HEK293 (cell line): ENCODE measurements at regions not wholly inside any gene's neighbourhood (a gene's known extent, or its start where the extent isn't known, plus 50 kb on each side); places are given as distances from the start of the nearest gene placed in this dataset.

Experiments
- CTCF ChIA-PET: fragments of 350-600 bp; formaldehyde crosslinking; extraction: SDS; loops from one replicate; lab custom pipeline; 2021; ENCODE audit warnings: antibody characterized with exemption; lab: Yijun Ruan, JAX
- POLR2A ChIA-PET: fragments of 300-600 bp; formaldehyde crosslinking; extraction: SDS; loops from one replicate; lab custom pipeline; 2020; ENCODE audit warnings: antibody characterized with exemption, inconsistent platforms; lab: Yijun Ruan, JAX
- H3K27ac ChIP-seq: fragments of 200-500 bp; sonication (Bioruptor generic); 2 replicates; pipeline ENCODE4 v1.5.1; 2014; ENCODE audit warnings: low read depth, low read length, control low read depth, inconsistent platforms; ENCODE audit errors: extremely low read depth
- H3K36me3 ChIP-seq, 2 experiments: fragments of 200-500 bp in 1 of 2; sonication (Bioruptor generic) in 1 of 2; 1 replicate in 1 of 2; 2 replicates in 1 of 2; pipeline ENCODE4 v1.5.1; 2014 to 2017; ENCODE audit warnings: inconsistent platforms in 2 of 2, low read length in 2 of 2; ENCODE audit not compliant: control insufficient read depth in 2 of 2, insufficient read depth in 1 of 2
- H3K4me1 ChIP-seq: fragments of 200-500 bp; sonication (Bioruptor generic); 2 replicates; pipeline ENCODE4 v1.5.1; 2014; ENCODE audit warnings: mild to moderate bottlenecking, low read length, inconsistent platforms; ENCODE audit not compliant: control insufficient read depth, insufficient read depth
- H3K4me3 ChIP-seq: 2 replicates; pipeline ENCODE4 v1.5.1; 2011; ENCODE audit warnings: low read depth, mild to moderate bottlenecking, control low read depth, low read length, moderate library complexity
- H3K9me3 ChIP-seq: fragments of 200-500 bp; sonication (Bioruptor generic); 2 replicates; pipeline ENCODE4 v1.5.1; 2014; ENCODE audit warnings: low read depth, low read length, inconsistent platforms; ENCODE audit not compliant: control insufficient read depth, insufficient read depth
- AEBP2 ChIP-seq: fragments of 450-650 bp; formaldehyde crosslinking; IDR thresholded peaks from 2 replicates; pipeline ENCODE4 v1.5.1; 2016; ENCODE audit warnings: missing biosample characterization, missing genetic modification characterization, borderline replicate concordance
- GFI1B ChIP-seq: fragments of 450-650 bp; formaldehyde crosslinking; IDR thresholded peaks from 2 replicates; pipeline ENCODE4 v1.5.1; 2016; ENCODE audit warnings: missing biosample characterization, missing genetic modification characterization
- PBX3 ChIP-seq: sonication (generic); formaldehyde crosslinking; IDR thresholded peaks from 2 replicates; pipeline ENCODE4 v1.8.1; 2022; ENCODE audit warnings: mild to moderate bottlenecking, moderate library complexity, missing genetic modification reagents
- SALL2 ChIP-seq: fragments of 450-650 bp; formaldehyde crosslinking; IDR thresholded peaks from 2 replicates; pipeline ENCODE4 v1.5.0; 2017; ENCODE audit warnings: missing biosample characterization, mild to moderate bottlenecking, missing genetic modification characterization, borderline replicate concordance
- ZFP41 ChIP-seq: fragments of 450-650 bp; formaldehyde crosslinking; IDR thresholded peaks from 2 replicates; pipeline ENCODE4 v1.5.1; 2016; ENCODE audit warnings: missing biosample characterization, missing genetic modification characterization, borderline replicate concordance
- ZNF114 ChIP-seq: fragments of 450-650 bp; formaldehyde crosslinking; IDR thresholded peaks from 2 replicates; pipeline ENCODE4 v1.5.0; 2017; ENCODE audit warnings: missing biosample characterization, missing genetic modification characterization
- ZNF148 ChIP-seq: fragments of 450-650 bp; formaldehyde crosslinking; IDR thresholded peaks from 2 replicates; pipeline ENCODE4 v1.5.0; 2017; ENCODE audit warnings: missing biosample characterization, missing genetic modification characterization, borderline replicate concordance
- ZNF175 ChIP-seq: fragments of 450-650 bp; formaldehyde crosslinking; IDR thresholded peaks from 2 replicates; pipeline ENCODE4 v1.5.1; 2016; ENCODE audit warnings: missing biosample characterization, missing genetic modification characterization
- ZNF184 ChIP-seq: fragments of 450-650 bp; IDR thresholded peaks from 2 replicates; pipeline ENCODE4 v1.5.1; 2018; ENCODE audit warnings: missing biosample characterization, mild to moderate bottlenecking, missing genetic modification characterization
- ZNF214 ChIP-seq: fragments of 450-650 bp; formaldehyde crosslinking; IDR thresholded peaks from 2 replicates; pipeline ENCODE4 v1.5.1; 2017; ENCODE audit warnings: missing biosample characterization, mild to moderate bottlenecking, missing genetic modification characterization, borderline replicate concordance
- ZNF221 ChIP-seq: fragments of 450-650 bp; formaldehyde crosslinking; IDR thresholded peaks from 2 replicates; pipeline ENCODE4 v1.5.1; 2017; ENCODE audit warnings: missing biosample characterization, missing genetic modification characterization, borderline replicate concordance
- ZNF266 ChIP-seq: fragments of 450-650 bp; formaldehyde crosslinking; IDR thresholded peaks from 2 replicates; pipeline ENCODE4 v1.5.1; 2016; ENCODE audit warnings: missing biosample characterization, missing genetic modification characterization, low read depth
- ZNF335 ChIP-seq: fragments of 450-650 bp; formaldehyde crosslinking; conservative IDR thresholded peaks from 2 replicates; pipeline ENCODE4 v1.5.1; 2016; ENCODE audit warnings: missing biosample characterization, missing genetic modification characterization
- ZNF341 ChIP-seq: fragments of 450-650 bp; formaldehyde crosslinking; IDR thresholded peaks from 2 replicates; pipeline ENCODE4; 2016; ENCODE audit warnings: low read depth, missing biosample characterization, missing genetic modification characterization
- ZNF362 ChIP-seq: fragments of 450-650 bp; formaldehyde crosslinking; IDR thresholded peaks from 2 replicates; pipeline ENCODE4 v1.5.1; 2016; ENCODE audit warnings: missing biosample characterization, missing genetic modification characterization
- ZNF837 ChIP-seq: fragments of 450-650 bp; formaldehyde crosslinking; IDR thresholded peaks from 2 replicates; pipeline ENCODE4 v1.5.1; 2016; ENCODE audit warnings: missing biosample characterization, missing genetic modification characterization
- TF ChIP-seq, protein P1 (sequence below): fragments of 450-650 bp; formaldehyde crosslinking; IDR thresholded peaks from 2 replicates; pipeline ENCODE4 v1.5.1; 2016; ENCODE audit warnings: missing biosample characterization, missing genetic modification characterization
- TF ChIP-seq, protein P2 (sequence below): IDR thresholded peaks from 2 replicates; pipeline ENCODE4 v1.6.1; 2011; ENCODE audit warnings: mild to moderate bottlenecking, low read depth, low read length, borderline replicate concordance

DNA sequence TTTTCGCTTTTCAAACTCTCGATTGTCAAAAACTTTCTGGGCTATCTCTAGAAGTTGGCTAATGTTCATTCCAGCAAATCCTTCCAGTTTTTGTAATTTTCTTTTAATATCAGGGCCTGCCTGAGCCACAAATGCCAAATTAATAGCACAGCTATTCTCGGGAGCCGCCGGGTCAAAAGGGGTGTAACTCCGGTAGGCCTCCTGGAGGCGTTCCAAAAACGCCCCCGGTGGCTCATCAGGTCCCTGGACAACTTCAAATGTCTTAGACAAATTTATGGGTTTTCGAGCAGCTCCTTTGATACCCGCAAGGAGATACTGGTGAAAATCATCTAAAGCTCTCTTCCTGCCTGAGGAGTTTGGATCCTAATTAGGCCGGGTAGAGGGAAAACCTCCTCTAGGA lies 117.9 kb upstream of the PZP start (continued):
- TF ChIP-seq, protein P1, sequence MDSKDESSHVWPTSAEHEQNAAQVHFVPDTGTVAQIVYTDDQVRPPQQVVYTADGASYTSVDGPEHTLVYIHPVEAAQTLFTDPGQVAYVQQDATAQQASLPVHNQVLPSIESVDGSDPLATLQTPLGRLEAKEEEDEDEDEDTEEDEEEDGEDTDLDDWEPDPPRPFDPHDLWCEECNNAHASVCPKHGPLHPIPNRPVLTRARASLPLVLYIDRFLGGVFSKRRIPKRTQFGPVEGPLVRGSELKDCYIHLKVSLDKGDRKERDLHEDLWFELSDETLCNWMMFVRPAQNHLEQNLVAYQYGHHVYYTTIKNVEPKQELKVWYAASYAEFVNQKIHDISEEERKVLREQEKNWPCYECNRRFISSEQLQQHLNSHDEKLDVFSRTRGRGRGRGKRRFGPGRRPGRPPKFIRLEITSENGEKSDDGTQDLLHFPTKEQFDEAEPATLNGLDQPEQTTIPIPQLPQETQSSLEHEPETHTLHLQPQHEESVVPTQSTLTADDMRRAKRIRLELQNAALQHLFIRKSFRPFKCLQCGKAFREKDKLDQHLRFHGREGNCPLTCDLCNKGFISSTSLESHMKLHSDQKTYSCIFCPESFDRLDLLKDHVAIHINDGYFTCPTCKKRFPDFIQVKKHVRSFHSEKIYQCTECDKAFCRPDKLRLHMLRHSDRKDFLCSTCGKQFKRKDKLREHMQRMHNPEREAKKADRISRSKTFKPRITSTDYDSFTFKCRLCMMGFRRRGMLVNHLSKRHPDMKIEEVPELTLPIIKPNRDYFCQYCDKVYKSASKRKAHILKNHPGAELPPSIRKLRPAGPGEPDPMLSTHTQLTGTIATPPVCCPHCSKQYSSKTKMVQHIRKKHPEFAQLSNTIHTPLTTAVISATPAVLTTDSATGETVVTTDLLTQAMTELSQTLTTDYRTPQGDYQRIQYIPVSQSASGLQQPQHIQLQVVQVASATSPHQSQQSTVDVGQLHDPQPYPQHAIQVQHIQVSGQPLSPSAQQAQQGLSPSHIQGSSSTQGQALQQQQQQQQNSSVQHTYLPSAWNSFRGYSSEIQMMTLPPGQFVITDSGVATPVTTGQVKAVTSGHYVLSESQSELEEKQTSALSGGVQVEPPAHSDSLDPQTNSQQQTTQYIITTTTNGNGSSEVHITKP (tag by site-specific recombination), result no peak
- TF ChIP-seq ZNF114 (tag by site-specific recombination), result no peak
- no peak for TF ChIP-seq ZFP41
- TF ChIP-seq ZNF214 (tag by site-specific recombination), result no peak

GRCh38 chr12:9325471-9325870 lies 117.3 kb upstream of the PZP start:
- Histone ChIP-seq H3K4me3 (no peak overlapping the region), H3K4me1 (no peaks in the 10 kb centered on the region), H3K36me3 (no peaks in the 10 kb centered on the region), H3K27ac (no peak overlapping the region), H3K9me3 (no peaks in the 10 kb centered on the region)
- no peak for TF ChIP-seq PBX3 (CRISPR knock-in tag)
- no peak for TF ChIP-seq ZNF148 (tag by site-specific recombination)
- TF ChIP-seq ZNF266 (tag by site-specific recombination), result no peak
- no peak for TF ChIP-seq ZNF184 (tag by site-specific recombination)
- no peak for TF ChIP-seq ZNF335 (tag by site-specific recombination)
- no peak for TF ChIP-seq ZNF837 (tag by site-specific recombination)
- TF ChIP-seq SALL2 (tag by site-specific recombination), result no peak
- TF ChIP-seq, protein P2, sequence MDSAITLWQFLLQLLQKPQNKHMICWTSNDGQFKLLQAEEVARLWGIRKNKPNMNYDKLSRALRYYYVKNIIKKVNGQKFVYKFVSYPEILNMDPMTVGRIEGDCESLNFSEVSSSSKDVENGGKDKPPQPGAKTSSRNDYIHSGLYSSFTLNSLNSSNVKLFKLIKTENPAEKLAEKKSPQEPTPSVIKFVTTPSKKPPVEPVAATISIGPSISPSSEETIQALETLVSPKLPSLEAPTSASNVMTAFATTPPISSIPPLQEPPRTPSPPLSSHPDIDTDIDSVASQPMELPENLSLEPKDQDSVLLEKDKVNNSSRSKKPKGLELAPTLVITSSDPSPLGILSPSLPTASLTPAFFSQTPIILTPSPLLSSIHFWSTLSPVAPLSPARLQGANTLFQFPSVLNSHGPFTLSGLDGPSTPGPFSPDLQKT, result no peak
- TF ChIP-seq GFI1B (tag by site-specific recombination), result no peak
- no peak for TF ChIP-seq ZNF341 (tag by site-specific recombination)
- TF ChIP-seq AEBP2, result no peak
- no peak for TF ChIP-seq ZNF221 (tag by site-specific recombination)
- TF ChIP-seq ZNF175 (tag by site-specific recombination), result no peak
- TF ChIP-seq ZNF362 (tag by site-specific recombination), result no peak
- POLR2A ChIA-PET, result no interaction called here
- CTCF ChIA-PET, result no interaction called here
